CD4-positive, alpha-beta T cell (primary cell): ENCODE measurements at regions not wholly inside any gene's neighbourhood (a gene's known extent, or its start where the extent isn't known, plus 50 kb on each side); places are given as distances from the start of the nearest gene placed in this dataset.

Source experiments
- ATAC-seq: fragments of 200-7000 bp; cut with Tn5 transposase; one replicate; pipeline ENCODE4 v1.10.0; 2022; ENCODE audit warnings: mild to moderate bottlenecking; ENCODE audit not compliant: poor library complexity
- CTCF ChIA-PET: fragments of 350-600 bp; sonication (Branson Sonifier 250); formaldehyde crosslinking; loops from one replicate; lab custom pipeline; 2021; ENCODE audit warnings: antibody characterized with exemption, inconsistent platforms; lab: Charles Lee
- POLR2A ChIA-PET: fragments of 350-600 bp; sonication (Branson Sonifier 250); formaldehyde crosslinking; loops from one replicate; lab custom pipeline; 2021; ENCODE audit warnings: antibody characterized with exemption, inconsistent platforms; lab: Charles Lee
- DNase-seq, 14 experiments: peaks; one replicate each; pipeline ENCODE4 v3.0.0-alpha.2; 2013 to 2020; ENCODE audit warnings: mixed read lengths in 2 of 14
- H3K27ac ChIP-seq, 2 donors: one replicate each; pipeline versions ENCODE4 v1.5.1 to v1.7.0; 2013; ENCODE audit warnings: low read length in 2 of 2, low read depth in 1 of 2, mild to moderate bottlenecking in 1 of 2
- H3K27me3 ChIP-seq, 2 experiments: 1 replicate in 1 of 2; 2 replicates in 1 of 2; pipeline versions ENCODE4 v1.6.1 to v1.7.0; 2013; ENCODE audit warnings: low read length in 2 of 2, control low read depth in 1 of 2, mild to moderate bottlenecking in 1 of 2, moderate library complexity in 1 of 2; ENCODE audit not compliant: insufficient read depth in 2 of 2, control insufficient read depth in 1 of 2
- H3K36me3 ChIP-seq: one replicate; pipeline ENCODE4 v1.6.1; 2013; ENCODE audit warnings: low read length, control low read depth; ENCODE audit not compliant: insufficient read depth
- H3K4me1 ChIP-seq: one replicate; pipeline ENCODE4 v1.6.1; 2013; ENCODE audit warnings: low read length, control low read depth; ENCODE audit not compliant: insufficient read depth
- H3K4me3 ChIP-seq: one replicate; pipeline ENCODE4 v1.5.1; 2013; ENCODE audit warnings: mild to moderate bottlenecking, low read length, moderate library complexity
- H3K9me3 ChIP-seq, 2 experiments: 1 replicate in 1 of 2; 2 replicates in 1 of 2; pipeline versions ENCODE4 v1.6.1 to v1.7.0; 2013; ENCODE audit warnings: low read length in 2 of 2, mild to moderate bottlenecking in 2 of 2, control low read depth in 1 of 2, moderate library complexity in 1 of 2; ENCODE audit not compliant: control insufficient read depth in 1 of 2, insufficient read depth in 1 of 2
- H3K27ac Mint-ChIP-seq: one replicate; pipeline ENCODE4 v1.8.0; 2020; ENCODE audit warnings: mixed read lengths
- H3K27me3 Mint-ChIP-seq: one replicate; pipeline ENCODE4 v1.8.0; 2021; ENCODE audit warnings: mixed read lengths
- H3K36me3 Mint-ChIP-seq: one replicate; pipeline ENCODE4 v1.8.0; 2021; ENCODE audit warnings: low read depth, mixed read lengths
- H3K4me1 Mint-ChIP-seq: one replicate; pipeline ENCODE4 v1.8.0; 2021; ENCODE audit warnings: low read depth, mixed read lengths
- H3K4me3 Mint-ChIP-seq: one replicate; pipeline ENCODE4 v1.8.0; 2020; ENCODE audit warnings: mild to moderate bottlenecking, mixed read lengths
- H3K9me3 Mint-ChIP-seq: one replicate; pipeline ENCODE4 v1.8.0; 2020; ENCODE audit warnings: mixed read lengths
- CTCF ChIP-seq: fragments of 200-600 bp; IDR thresholded peaks from one replicate; pipeline ENCODE4 v1.8.0; 2022; ENCODE audit warnings: antibody characterized with exemption, mild to moderate bottlenecking
- intact Hi-C, 2 experiments: fragments of 100-400 bp; cut with DNase I in 1 of 2; cut with micrococcal nuclease in 1 of 2; formaldehyde crosslinking; loops; one replicate each; pipeline versions ENCODE4 v1.15.1 to v1.9.0; 2023 to 2025; cut with DNase I, micrococcal nuclease

GRCh38 chr9:101904845-101905244 lies 166.4 kb upstream of the GRIN3A start:
- no peaks in the 10 kb centered on the region for H3K27me3 ChIP-seq
- CTCF ChIA-PET, result no interaction called here
- ATAC-seq, result no peak
- H3K9me3 ChIP-seq, result peaks cover 0 to 3% of the 10 kb centered on the region in 2 experiments
- no peak for TF ChIP-seq CTCF
- H3K4me1 Mint-ChIP-seq, result no peaks in the 10 kb centered on the region
- no peaks in the 10 kb centered on the region for H3K36me3 ChIP-seq
- H3K4me1 ChIP-seq, result no peaks in the 10 kb centered on the region
- no peak overlapping the region for H3K4me3 ChIP-seq
- intact Hi-C loops, result no loop called here
- no peaks in the 10 kb centered on the region for H3K36me3 Mint-ChIP-seq
- H3K4me3 Mint-ChIP-seq, result no peak overlapping the region
- H3K27me3 Mint-ChIP-seq, result no peaks in the 10 kb centered on the region
- H3K27ac ChIP-seq, result no peak overlapping the region
- no peak overlapping the region for H3K27ac Mint-ChIP-seq
- H3K9me3 Mint-ChIP-seq, result peaks cover 6% of the 10 kb centered on the region
- DNase-seq, result no peak
- POLR2A ChIA-PET, result no interaction called here

GRCh38 chr9:101902051-101902450 lies 163.6 kb upstream of the GRIN3A start:
- ATAC-seq, result no peak
- Histone ChIP-seq H3K27me3 (no peaks in the 10 kb centered on the region), H3K4me3 (no peak overlapping the region), H3K4me1 (no peaks in the 10 kb centered on the region), H3K9me3 (no peaks in the 10 kb centered on the region), H3K27ac (no peak overlapping the region), H3K36me3 (no peaks in the 10 kb centered on the region)
- Mint-ChIP-seq H3K9me3 (no peaks in the 10 kb centered on the region), H3K36me3 (no peaks in the 10 kb centered on the region), H3K27me3 (no peaks in the 10 kb centered on the region), H3K4me1 (no peaks in the 10 kb centered on the region), H3K27ac (no peak overlapping the region), H3K4me3 (no peak overlapping the region)
- DNase-seq, result no peak
- intact Hi-C loops, result no loop called here
- ChIA-PET POLR2A (no interaction called here), CTCF (interaction anchor here (1.7 kb wide), 1 partner anchor 12 kb away, joined by 3 read pairs; no protein-coding TSS in a partner anchor)
- TF ChIP-seq CTCF, result no peak

GRCh38 chr9:101897196-101897595 lies 158.7 kb upstream of the GRIN3A start:
- H3K9me3 ChIP-seq, result no peaks in the 10 kb centered on the region
- ChIA-PET CTCF (no interaction called here), POLR2A (no interaction called here)
- no peaks in the 10 kb centered on the region for H3K36me3 ChIP-seq
- Mint-ChIP-seq H3K27ac (no peak overlapping the region), H3K36me3 (no peaks in the 10 kb centered on the region), H3K27me3 (no peaks in the 10 kb centered on the region), H3K4me1 (no peaks in the 10 kb centered on the region), H3K9me3 (no peaks in the 10 kb centered on the region), H3K4me3 (no peak overlapping the region)
- H3K27ac ChIP-seq, result no peak overlapping the region
- H3K27me3 ChIP-seq, result no peaks in the 10 kb centered on the region
- no peaks in the 10 kb centered on the region for H3K4me1 ChIP-seq
- DNase-seq (no peak), ATAC-seq (no peak)
- intact Hi-C loops, result no loop called here
- no peak overlapping the region for H3K4me3 ChIP-seq
- no peak for TF ChIP-seq CTCF
